Duodenal mucosa (tissue), 2 donors: ENCODE measurements at regions not wholly inside any gene's neighbourhood (a gene's known extent, or its start where the extent isn't known, plus 50 kb on each side); places are given as distances from the start of the nearest gene placed in this dataset.

Experiments
- H3K27ac ChIP-seq: one replicate; pipeline ENCODE4 v1.7.0; 2013; ENCODE audit warnings: low read depth, low read length
- H3K27me3 ChIP-seq, 2 donors: one replicate each; pipeline ENCODE4 v1.7.0; 2013; ENCODE audit warnings: low read length in 2 of 2, control low read depth in 1 of 2; ENCODE audit not compliant: insufficient read depth in 2 of 2, control insufficient read depth in 1 of 2
- H3K36me3 ChIP-seq, 2 donors: one replicate each; pipeline ENCODE4 v1.7.0; 2013; ENCODE audit warnings: low read length in 2 of 2, control low read depth in 1 of 2; ENCODE audit not compliant: insufficient read depth in 2 of 2, control insufficient read depth in 1 of 2
- H3K4me1 ChIP-seq, 2 donors: one replicate each; pipeline ENCODE4 v1.7.0; 2013; ENCODE audit warnings: low read length in 2 of 2, control low read depth in 1 of 2; ENCODE audit not compliant: insufficient read depth in 2 of 2, control insufficient read depth in 1 of 2
- H3K4me3 ChIP-seq, 2 donors: one replicate each; pipeline ENCODE4 v1.7.0; 2013; ENCODE audit warnings: low read length in 2 of 2, low read depth in 1 of 2
- H3K9ac ChIP-seq, 2 donors: one replicate each; pipeline ENCODE4 v1.7.0; 2013; ENCODE audit warnings: low read length in 2 of 2, low read depth in 1 of 2
- H3K9me3 ChIP-seq, 2 donors: one replicate each; pipeline ENCODE4 v1.7.0; 2013; ENCODE audit warnings: low read length in 2 of 2, control low read depth in 1 of 2; ENCODE audit not compliant: control insufficient read depth in 1 of 2

GRCh38 chr11:81895258-81895657, 838.4 kb downstream of the FAM181B start:
- H3K9me3 ChIP-seq: peaks cover 0 to 4% of the 10 kb centered on the region in 2 donors
- no peak overlapping the region for H3K9ac ChIP-seq
- no peaks in the 10 kb centered on the region for H3K36me3 ChIP-seq
- no peaks in the 10 kb centered on the region for H3K27me3 ChIP-seq
- no peak overlapping the region for H3K27ac ChIP-seq
- no peaks in the 10 kb centered on the region for H3K4me1 ChIP-seq
- H3K4me3 ChIP-seq: no peak overlapping the region

- H3K36me3 ChIP-seq: no peaks in the 10 kb centered on the region
- no peaks in the 10 kb centered on the region for H3K4me1 ChIP-seq
- no peaks in the 10 kb centered on the region for H3K27me3 ChIP-seq
- H3K9me3 ChIP-seq: peaks cover 0 to 4% of the 10 kb centered on the region in 2 donors
- no peak overlapping the region for H3K27ac ChIP-seq
- no peak overlapping the region for H3K4me3 ChIP-seq
- H3K9ac ChIP-seq: no peak overlapping the region
Measured at GRCh38 chr11:81892770-81893635, 840.7 kb downstream of the FAM181B start.

- H3K27ac ChIP-seq: no peak overlapping the region
Measured at GRCh38 chr11:81888391-81888790, 845.3 kb downstream of the FAM181B start.

GRCh38 chr11:81887671-81888070, 846.0 kb downstream of the FAM181B start:
- H3K4me1 ChIP-seq: no peaks in the 10 kb centered on the region
- no peak overlapping the region for H3K4me3 ChIP-seq
- H3K27me3 ChIP-seq: no peaks in the 10 kb centered on the region
- no peaks in the 10 kb centered on the region for H3K36me3 ChIP-seq
- H3K9me3 ChIP-seq: no peaks in the 10 kb centered on the region
- H3K27ac ChIP-seq: no peak overlapping the region
- no peak overlapping the region for H3K9ac ChIP-seq

More at GRCh38 chr11:81888391-81888790, 845.3 kb downstream of the FAM181B start:
- Histone ChIP-seq H3K9me3 (peaks cover 0 to 3% of the 10 kb centered on the region in 2 donors), H3K4me3 (no peak overlapping the region), H3K4me1 (no peaks in the 10 kb centered on the region), H3K36me3 (no peaks in the 10 kb centered on the region), H3K9ac (no peak overlapping the region), H3K27me3 (no peaks in the 10 kb centered on the region)

GRCh38 chr11:81886406-81887075, 847.1 kb downstream of the FAM181B start:
- H3K9me3 ChIP-seq: no peaks in the 10 kb centered on the region
- no peak overlapping the region for H3K9ac ChIP-seq
- no peak overlapping the region for H3K4me3 ChIP-seq
- no peaks in the 10 kb centered on the region for H3K4me1 ChIP-seq
- H3K27ac ChIP-seq: no peak overlapping the region
- H3K36me3 ChIP-seq: no peaks in the 10 kb centered on the region
- no peaks in the 10 kb centered on the region for H3K27me3 ChIP-seq

GRCh38 chr11:81874635-81875034, 859.0 kb downstream of the FAM181B start:
- H3K4me3 ChIP-seq: no peak overlapping the region
- H3K27me3 ChIP-seq: no peaks in the 10 kb centered on the region
- H3K36me3 ChIP-seq: no peaks in the 10 kb centered on the region
- H3K27ac ChIP-seq: no peak overlapping the region
- no peaks in the 10 kb centered on the region for H3K4me1 ChIP-seq
- H3K9ac ChIP-seq: no peak overlapping the region
- no peaks in the 10 kb centered on the region for H3K9me3 ChIP-seq

- Histone ChIP-seq H3K4me1 (no peaks in the 10 kb centered on the region), H3K9ac (no peak overlapping the region), H3K36me3 (no peaks in the 10 kb centered on the region), H3K4me3 (no peak overlapping the region), H3K27me3 (no peaks in the 10 kb centered on the region), H3K9me3 (no peaks in the 10 kb centered on the region), H3K27ac (no peak overlapping the region)
Measured at GRCh38 chr11:81870815-81871214, 862.8 kb downstream of the FAM181B start.

- Histone ChIP-seq H3K9ac (no peak overlapping the region), H3K9me3 (no peaks in the 10 kb centered on the region), H3K27me3 (no peaks in the 10 kb centered on the region), H3K27ac (no peak overlapping the region), H3K36me3 (no peaks in the 10 kb centered on the region), H3K4me3 (no peak overlapping the region), H3K4me1 (no peaks in the 10 kb centered on the region)
Measured at GRCh38 chr11:81870066-81870412, 863.6 kb downstream of the FAM181B start.

GRCh38 chr11:81869351-81870065, 864.2 kb downstream of the FAM181B start:
- H3K27me3 ChIP-seq: no peaks in the 10 kb centered on the region
- H3K27ac ChIP-seq: no peak overlapping the region
- H3K9ac ChIP-seq: no peak overlapping the region
- no peaks in the 10 kb centered on the region for H3K36me3 ChIP-seq
- H3K9me3 ChIP-seq: no peaks in the 10 kb centered on the region
- H3K4me1 ChIP-seq: no peaks in the 10 kb centered on the region
- H3K4me3 ChIP-seq: no peak overlapping the region

GRCh38 chr11:81866896-81867295, 866.8 kb downstream of the FAM181B start:
- no peak overlapping the region for H3K9ac ChIP-seq
- H3K9me3 ChIP-seq: no peaks in the 10 kb centered on the region
- H3K4me3 ChIP-seq: no peak overlapping the region
- no peak overlapping the region for H3K27ac ChIP-seq
- no peaks in the 10 kb centered on the region for H3K4me1 ChIP-seq
- H3K27me3 ChIP-seq: no peaks in the 10 kb centered on the region
- H3K36me3 ChIP-seq: no peaks in the 10 kb centered on the region
